ENCODE measurements at regions not wholly inside any gene's neighbourhood (a gene's known extent, or its start where the extent isn't known, plus 50 kb on each side); places are given as distances from the start of the nearest gene placed in this dataset.

GRCh38 chr2:16200554-16201193, 260.3 kb downstream of the MYCN start:
- TF ChIP-seq CTCF (conservative IDR thresholded peaks at IDR 0.05; ENCODE audit: low read length) = no peak
- TF ChIP-seq EZH2phosphoT487 (IDR thresholded peaks at IDR 0.05; ENCODE audit: borderline replicate concordance) = no peak
